Hepatocyte (in vitro differentiated cells): ENCODE measurements at regions not wholly inside any gene's neighbourhood (a gene's known extent, or its start where the extent isn't known, plus 50 kb on each side); places are given as distances from the start of the nearest gene placed in this dataset.

ENCODE experiments used
- EZH2 ChIP-seq: fragments of 200-600 bp; sonication (generic); IDR thresholded peaks from 2 replicates; pipeline ENCODE4 v1.6.1; 2016; ENCODE audit warnings: antibody characterized with exemption, mild to moderate bottlenecking, borderline replicate concordance
- TF ChIP-seq, protein P1 (sequence below): fragments of 200-600 bp; sonication (generic); IDR thresholded peaks from 2 replicates; pipeline ENCODE4 v1.5.1; 2016; ENCODE audit warnings: antibody characterized with exemption, mild to moderate bottlenecking; ENCODE audit not compliant: poor library complexity

- TF ChIP-seq, protein P1, sequence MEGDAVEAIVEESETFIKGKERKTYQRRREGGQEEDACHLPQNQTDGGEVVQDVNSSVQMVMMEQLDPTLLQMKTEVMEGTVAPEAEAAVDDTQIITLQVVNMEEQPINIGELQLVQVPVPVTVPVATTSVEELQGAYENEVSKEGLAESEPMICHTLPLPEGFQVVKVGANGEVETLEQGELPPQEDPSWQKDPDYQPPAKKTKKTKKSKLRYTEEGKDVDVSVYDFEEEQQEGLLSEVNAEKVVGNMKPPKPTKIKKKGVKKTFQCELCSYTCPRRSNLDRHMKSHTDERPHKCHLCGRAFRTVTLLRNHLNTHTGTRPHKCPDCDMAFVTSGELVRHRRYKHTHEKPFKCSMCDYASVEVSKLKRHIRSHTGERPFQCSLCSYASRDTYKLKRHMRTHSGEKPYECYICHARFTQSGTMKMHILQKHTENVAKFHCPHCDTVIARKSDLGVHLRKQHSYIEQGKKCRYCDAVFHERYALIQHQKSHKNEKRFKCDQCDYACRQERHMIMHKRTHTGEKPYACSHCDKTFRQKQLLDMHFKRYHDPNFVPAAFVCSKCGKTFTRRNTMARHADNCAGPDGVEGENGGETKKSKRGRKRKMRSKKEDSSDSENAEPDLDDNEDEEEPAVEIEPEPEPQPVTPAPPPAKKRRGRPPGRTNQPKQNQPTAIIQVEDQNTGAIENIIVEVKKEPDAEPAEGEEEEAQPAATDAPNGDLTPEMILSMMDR: no peak
- TF ChIP-seq EZH2: no peak
These were observed 305.8 kb downstream of the AACS start for GRCh38 chr12:125371033-125371432.
